Esophagus muscularis mucosa (tissue), 4 donors: ENCODE measurements at regions not wholly inside any gene's neighbourhood (a gene's known extent, or its start where the extent isn't known, plus 50 kb on each side); places are given as distances from the start of the nearest gene placed in this dataset.
"Not testable (repeated sequence)": the region's sequence is repeated elsewhere in the genome, so short reads cannot be mapped to it uniquely, and the experiment has no call there.

ENCODE experiments used
- DNase-seq: peaks from one replicate; pipeline ENCODE4 v3.0.0-alpha.2; 2017; ENCODE audit errors: extremely low spot score
- H3K27ac ChIP-seq, 4 donors: fragments of 200-600 bp; sonication (generic); replicated peaks in 1 of 4; 1 replicate in 3 of 4; 2 replicates in 1 of 4; pipeline ENCODE4 v1.5.1; 2016 to 2019; ENCODE audit warnings: mild to moderate bottlenecking in 1 of 4
- H3K27me3 ChIP-seq, 4 donors: fragments of 200-600 bp; sonication (generic); one replicate each; pipeline versions ENCODE4 v1.5.1 to v1.6.0; 2016 to 2019
- H3K36me3 ChIP-seq, 4 donors: fragments of 200-600 bp; sonication (generic); one replicate each; pipeline ENCODE4 v1.5.1; 2016 to 2019
- H3K4me1 ChIP-seq, 4 donors: fragments of 200-600 bp; sonication (generic); one replicate each; pipeline ENCODE4 v1.5.1; 2016 to 2019
- H3K4me3 ChIP-seq, 4 donors: fragments of 200-600 bp; sonication (generic); 1 replicate in 2 of 4; 2 replicates in 2 of 4; pipeline ENCODE4 v1.5.1; 2016 to 2019; ENCODE audit warnings: mild to moderate bottlenecking in 4 of 4, moderate library complexity in 1 of 4
- H3K9me3 ChIP-seq, 4 donors: fragments of 200-600 bp; sonication (generic); 1 replicate in 3 of 4; 2 replicates in 1 of 4; pipeline ENCODE4 v1.5.1; 2016 to 2019
- CTCF ChIP-seq, 3 experiments: fragments of 200-600 bp in 2 of 3; fragments of 450-650 bp in 1 of 3; sonication (generic) in 2 of 3; IDR thresholded peaks; one replicate each; pipeline ENCODE4 v1.5.1; 2017 to 2019; ENCODE audit warnings: antibody characterized with exemption in 3 of 3, mild to moderate bottlenecking in 2 of 3, moderate library complexity in 1 of 3
- EP300 ChIP-seq: sonication (generic); formaldehyde crosslinking; IDR thresholded peaks from one replicate; pipeline ENCODE4 v1.6.1; 2017; ENCODE audit warnings: antibody characterized with exemption
- POLR2A ChIP-seq: fragments of 450-650 bp; IDR thresholded peaks from one replicate; pipeline ENCODE4 v1.6.1; 2017; ENCODE audit warnings: antibody characterized with exemption, moderate library complexity, mild to moderate bottlenecking, low read depth
- POLR2AphosphoS5 ChIP-seq, 2 donors: sonication (generic); formaldehyde crosslinking; IDR thresholded peaks; one replicate each; pipeline ENCODE4 v1.6.1; 2017; ENCODE audit warnings: antibody characterized with exemption in 2 of 2
- WGBS: methylation state at CpG from one replicate; pipeline ENCODE4 v1.1.5; 2018; 5-methylcytosine and 5-hydroxymethylcytosine counted together
- intact Hi-C: fragments of 100-400 bp; cut with DNase I; formaldehyde crosslinking; loops from one replicate; pipeline ENCODE4 v1.15.1; 2023

DNA sequence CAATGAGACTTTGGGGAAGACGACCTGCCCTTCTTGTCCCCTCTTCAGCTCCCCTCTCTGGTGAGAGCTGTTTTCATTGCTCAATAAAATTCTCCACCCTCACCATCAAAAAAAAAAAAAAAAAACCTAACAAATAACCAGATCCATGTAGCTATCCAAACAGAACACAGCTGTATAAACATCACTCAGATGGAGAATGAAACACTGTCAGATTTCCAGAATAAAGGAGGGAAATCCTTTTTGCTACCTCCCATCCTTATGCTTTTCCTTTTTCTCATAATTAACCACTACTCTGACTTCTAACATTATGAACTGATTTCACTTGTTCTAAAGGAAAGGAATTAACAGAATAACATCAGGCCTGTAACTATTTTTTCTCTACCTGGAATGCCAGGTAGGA lies 155.6 kb downstream of the PPP4R3C start:
- WGBS, result 55% methylated on average over 1 of the region's 1 CpG
- H3K27me3 ChIP-seq, result no peaks in the 10 kb centered on the region
- peaks cover 0 to under 1% (median 0%) of the 10 kb centered on the region in 4 donors for H3K9me3 ChIP-seq
- intact Hi-C loops, result no loop called here
- H3K4me1 ChIP-seq, result no peaks in the 10 kb centered on the region
- H3K4me3 ChIP-seq, result no peak overlapping the region
- no peak for DNase-seq
- H3K36me3 ChIP-seq, result no peaks in the 10 kb centered on the region
- no peak overlapping the region for H3K27ac ChIP-seq
- TF ChIP-seq POLR2A (no peak), EP300 (no peak), CTCF (IDR thresholded peaks at IDR 0.05) (no peak), POLR2AphosphoS5 (IDR thresholded peaks at IDR 0.05) (no peak)

GRCh38 chrX:27292552-27292951 lies 170.6 kb downstream of the PPP4R3C start:
- H3K9me3 ChIP-seq, intact Hi-C loops, H3K27ac ChIP-seq, H3K4me3 ChIP-seq, H3K4me1 ChIP-seq, H3K27me3 ChIP-seq, DNase-seq, H3K36me3 ChIP-seq: not testable (repeated sequence)
- WGBS, result 59% methylated on average over 6 of the region's 6 CpGs

DNA sequence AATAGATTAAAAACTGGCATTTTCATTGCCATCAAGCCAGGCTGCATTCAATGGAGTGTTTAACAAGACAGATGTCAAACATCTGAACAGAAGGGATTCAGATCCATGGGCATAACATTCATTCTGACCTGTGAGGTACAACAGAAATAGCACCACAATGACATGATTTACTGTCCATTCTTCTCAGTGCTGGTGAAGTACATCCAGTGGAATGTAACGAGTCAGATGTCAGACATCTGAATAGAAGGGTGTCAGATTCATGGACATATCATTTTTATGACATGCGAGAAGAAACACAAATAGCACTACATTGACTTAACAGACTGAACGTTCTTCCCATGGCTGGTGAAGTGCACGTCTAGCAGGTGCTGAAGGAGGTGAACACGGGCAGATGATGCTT lies 186.4 kb downstream of the PPP4R3C start:
- Histone ChIP-seq H3K27me3 (no peaks in the 10 kb centered on the region), H3K4me1 (no peaks in the 10 kb centered on the region), H3K4me3 (no peak overlapping the region), H3K9me3 (no peaks in the 10 kb centered on the region), H3K36me3 (no peaks in the 10 kb centered on the region), H3K27ac (no peak overlapping the region)
- 81% methylated on average over 5 of the region's 5 CpGs for WGBS
- TF ChIP-seq POLR2AphosphoS5 (IDR thresholded peaks at IDR 0.05), result no peak
- TF ChIP-seq CTCF (IDR thresholded peaks at IDR 0.05), result no peak
- no peak for TF ChIP-seq POLR2A
- TF ChIP-seq EP300, result no peak
- no peak for DNase-seq
- intact Hi-C loops, result no loop called here

- Histone ChIP-seq H3K9me3 (no peaks in the 10 kb centered on the region), H3K36me3 (no peaks in the 10 kb centered on the region), H3K4me1 (no peaks in the 10 kb centered on the region), H3K27me3 (no peaks in the 10 kb centered on the region), H3K27ac (no peak overlapping the region), H3K4me3 (no peak overlapping the region)
- no peak for TF ChIP-seq EP300
- TF ChIP-seq CTCF (IDR thresholded peaks at IDR 0.05), result no peak
- no peak for TF ChIP-seq POLR2A
- no peak for TF ChIP-seq POLR2AphosphoS5 (IDR thresholded peaks at IDR 0.05)
- intact Hi-C loops, result no loop called here
- no peak for DNase-seq
Measured at GRCh38 chrX:27254656-27255055, 208.5 kb downstream of the PPP4R3C start.

DNA sequence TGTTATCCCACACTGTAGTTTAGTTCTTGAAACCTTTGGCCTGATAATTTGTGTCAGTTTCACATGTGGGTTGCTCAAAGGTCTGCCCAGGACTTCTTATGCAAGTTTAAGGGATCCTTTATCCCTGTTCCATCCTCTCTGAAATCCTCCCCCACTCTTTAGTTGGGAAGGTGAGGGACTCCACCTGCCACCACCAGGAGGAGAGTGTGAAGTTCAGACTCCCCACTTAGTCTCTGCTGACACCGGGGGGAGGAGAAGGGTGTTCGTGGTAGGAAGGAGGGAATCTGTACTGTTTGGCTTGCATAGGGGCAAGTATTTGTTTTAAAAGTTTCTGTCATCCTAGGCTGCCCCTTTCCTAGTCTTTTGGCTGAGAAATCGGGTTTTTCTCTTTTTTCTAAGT lies 211.8 kb downstream of the PPP4R3C start:
- no peak overlapping the region for H3K4me3 ChIP-seq
- H3K36me3 ChIP-seq, result no peaks in the 10 kb centered on the region
- H3K27ac ChIP-seq, result no peak overlapping the region
- 48% methylated on average over 3 of the region's 3 CpGs for WGBS
- no peaks in the 10 kb centered on the region for H3K9me3 ChIP-seq
- intact Hi-C loops, result no loop called here
- no peak for DNase-seq
- no peaks in the 10 kb centered on the region for H3K27me3 ChIP-seq
- H3K4me1 ChIP-seq, result no peaks in the 10 kb centered on the region
- TF ChIP-seq CTCF (IDR thresholded peaks at IDR 0.05), result no peak
- no peak for TF ChIP-seq EP300
- TF ChIP-seq POLR2AphosphoS5 (IDR thresholded peaks at IDR 0.05), result no peak
- TF ChIP-seq POLR2A, result no peak
